ENCODE measurements at regions not wholly inside any gene's neighbourhood (a gene's known extent, or its start where the extent isn't known, plus 50 kb on each side); places are given as distances from the start of the nearest gene placed in this dataset.

- no peak overlapping the region for H3K27ac Mint-ChIP-seq (ENCODE audit: unreplicated experiment)
- H3K27me3 Mint-ChIP-seq (ENCODE audit: unreplicated experiment), result no peaks in the 10 kb centered on the region
- intact Hi-C loops (cut with micrococcal nuclease; ENCODE audit: unreplicated experiment), result no loop called here
- CTCF ChIA-PET, result interaction anchor here (0.6 kb wide), 1 partner anchor 120 kb away, joined by 3 read pairs; no protein-coding TSS in a partner anchor
- no peak overlapping the region for H3K4me3 Mint-ChIP-seq (ENCODE audit: low read depth, unreplicated experiment)
- no peaks in the 10 kb centered on the region for H3K36me3 Mint-ChIP-seq (ENCODE audit: insufficient read depth, unreplicated experiment)
- BruUV-seq (replicated peaks), result no TSS peak
- H3K9me3 Mint-ChIP-seq (ENCODE audit: low read depth, unreplicated experiment), result peaks cover 2% of the 10 kb centered on the region
- no peak for TF ChIP-seq CTCF (IDR thresholded peaks at IDR 0.05; ENCODE audit: unreplicated experiment)
- no peaks in the 10 kb centered on the region for H3K4me1 Mint-ChIP-seq (ENCODE audit: low read depth, unreplicated experiment)
- no peak for DNase-seq
Observed at GRCh38 chr17:70270554-70270953, 101.2 kb downstream of the KCNJ2 start.

GRCh38 chr17:70271200-70271599 is 101.9 kb downstream of the KCNJ2 start:
- intact Hi-C loops (cut with micrococcal nuclease; ENCODE audit: unreplicated experiment), result no loop called here
- H3K4me3 Mint-ChIP-seq (ENCODE audit: low read depth, unreplicated experiment), result no peak overlapping the region
- no peaks in the 10 kb centered on the region for H3K27me3 Mint-ChIP-seq (ENCODE audit: unreplicated experiment)
- H3K4me1 Mint-ChIP-seq (ENCODE audit: low read depth, unreplicated experiment), result no peaks in the 10 kb centered on the region
- DNase-seq, result no peak
- no peak for TF ChIP-seq CTCF (IDR thresholded peaks at IDR 0.05; ENCODE audit: unreplicated experiment)
- peaks cover 2% of the 10 kb centered on the region for H3K9me3 Mint-ChIP-seq (ENCODE audit: low read depth, unreplicated experiment)
- H3K27ac Mint-ChIP-seq (ENCODE audit: unreplicated experiment), result no peak overlapping the region
- CTCF ChIA-PET, result interaction anchor here (0.6 kb wide), 1 partner anchor 121 kb away, joined by 3 read pairs; no protein-coding TSS in a partner anchor
- no TSS peak for BruUV-seq (replicated peaks)
- no peaks in the 10 kb centered on the region for H3K36me3 Mint-ChIP-seq (ENCODE audit: insufficient read depth, unreplicated experiment)

GRCh38 chr17:70271672-70272071 is 102.3 kb downstream of the KCNJ2 start:
- no peaks in the 10 kb centered on the region for H3K4me1 Mint-ChIP-seq (ENCODE audit: low read depth, unreplicated experiment)
- no TSS peak for BruUV-seq (replicated peaks)
- intact Hi-C loops (cut with micrococcal nuclease; ENCODE audit: unreplicated experiment), result no loop called here
- no peak overlapping the region for H3K4me3 Mint-ChIP-seq (ENCODE audit: low read depth, unreplicated experiment)
- no peak overlapping the region for H3K27ac Mint-ChIP-seq (ENCODE audit: unreplicated experiment)
- H3K36me3 Mint-ChIP-seq (ENCODE audit: insufficient read depth, unreplicated experiment), result no peaks in the 10 kb centered on the region
- H3K9me3 Mint-ChIP-seq (ENCODE audit: low read depth, unreplicated experiment), result peaks cover 2% of the 10 kb centered on the region
- CTCF ChIA-PET, result no interaction called here
- H3K27me3 Mint-ChIP-seq (ENCODE audit: unreplicated experiment), result no peaks in the 10 kb centered on the region
- DNase-seq, result no peak
- TF ChIP-seq CTCF (IDR thresholded peaks at IDR 0.05; ENCODE audit: unreplicated experiment), result no peak

- intact Hi-C loops (cut with micrococcal nuclease; ENCODE audit: unreplicated experiment), result no loop called here
Observed at GRCh38 chr17:70274255-70274654, 104.9 kb downstream of the KCNJ2 start.

More at GRCh38 chr17:70274255-70274654, 104.9 kb downstream of the KCNJ2 start:
- CTCF ChIA-PET, result no interaction called here
- H3K36me3 Mint-ChIP-seq (ENCODE audit: insufficient read depth, unreplicated experiment), result no peaks in the 10 kb centered on the region
- no peak for DNase-seq
- H3K27ac Mint-ChIP-seq (ENCODE audit: unreplicated experiment), result no peak overlapping the region
- no peaks in the 10 kb centered on the region for H3K4me1 Mint-ChIP-seq (ENCODE audit: low read depth, unreplicated experiment)
- H3K9me3 Mint-ChIP-seq (ENCODE audit: low read depth, unreplicated experiment), result peaks cover under 1% of the 10 kb centered on the region
- no peak for TF ChIP-seq CTCF (IDR thresholded peaks at IDR 0.05; ENCODE audit: unreplicated experiment)
- H3K4me3 Mint-ChIP-seq (ENCODE audit: low read depth, unreplicated experiment), result no peak overlapping the region
- BruUV-seq (replicated peaks), result no TSS peak
- no peaks in the 10 kb centered on the region for H3K27me3 Mint-ChIP-seq (ENCODE audit: unreplicated experiment)
